Left ventricle myocardium inferior (tissue), 1 donor: ENCODE measurements at regions not wholly inside any gene's neighbourhood (a gene's known extent, or its start where the extent isn't known, plus 50 kb on each side); places are given as distances from the start of the nearest gene placed in this dataset.

Source experiments
- DNase-seq: peaks from one replicate; pipeline ENCODE4 v3.0.0-alpha.2; 2020
- H3K27ac ChIP-seq: fragments of 200-600 bp; replicated peaks from 2 replicates; pipeline ENCODE4 v1.8.0; 2021
- H3K27me3 ChIP-seq: fragments of 200-600 bp; 2 replicates; pipeline ENCODE4 v1.8.0; 2021; ENCODE audit warnings: low read depth
- H3K36me3 ChIP-seq: fragments of 200-600 bp; 2 replicates; pipeline ENCODE4 v1.8.0; 2021
- H3K4me1 ChIP-seq: fragments of 200-600 bp; 2 replicates; pipeline ENCODE4 v1.8.0; 2021
- H3K4me3 ChIP-seq: fragments of 200-600 bp; 2 replicates; pipeline ENCODE4 v1.8.0; 2021; ENCODE audit warnings: mild to moderate bottlenecking, moderate library complexity
- H3K9me3 ChIP-seq: fragments of 200-600 bp; replicated peaks from 2 replicates; pipeline ENCODE4 v1.8.0; 2021
- intact Hi-C: fragments of 100-400 bp; cut with micrococcal nuclease; formaldehyde crosslinking; loops from one replicate; pipeline ENCODE4 v1.11.0; 2022
- TF ChIP-seq, protein P1 (sequence below): fragments of 200-600 bp; IDR thresholded peaks from 2 replicates; pipeline ENCODE4 v1.8.0; 2021; ENCODE audit warnings: antibody characterized with exemption, mild to moderate bottlenecking, borderline replicate concordance
- donor health status: DM: no; HTN: yes; CAD: no; lungs with severe emphysema.

DNA sequence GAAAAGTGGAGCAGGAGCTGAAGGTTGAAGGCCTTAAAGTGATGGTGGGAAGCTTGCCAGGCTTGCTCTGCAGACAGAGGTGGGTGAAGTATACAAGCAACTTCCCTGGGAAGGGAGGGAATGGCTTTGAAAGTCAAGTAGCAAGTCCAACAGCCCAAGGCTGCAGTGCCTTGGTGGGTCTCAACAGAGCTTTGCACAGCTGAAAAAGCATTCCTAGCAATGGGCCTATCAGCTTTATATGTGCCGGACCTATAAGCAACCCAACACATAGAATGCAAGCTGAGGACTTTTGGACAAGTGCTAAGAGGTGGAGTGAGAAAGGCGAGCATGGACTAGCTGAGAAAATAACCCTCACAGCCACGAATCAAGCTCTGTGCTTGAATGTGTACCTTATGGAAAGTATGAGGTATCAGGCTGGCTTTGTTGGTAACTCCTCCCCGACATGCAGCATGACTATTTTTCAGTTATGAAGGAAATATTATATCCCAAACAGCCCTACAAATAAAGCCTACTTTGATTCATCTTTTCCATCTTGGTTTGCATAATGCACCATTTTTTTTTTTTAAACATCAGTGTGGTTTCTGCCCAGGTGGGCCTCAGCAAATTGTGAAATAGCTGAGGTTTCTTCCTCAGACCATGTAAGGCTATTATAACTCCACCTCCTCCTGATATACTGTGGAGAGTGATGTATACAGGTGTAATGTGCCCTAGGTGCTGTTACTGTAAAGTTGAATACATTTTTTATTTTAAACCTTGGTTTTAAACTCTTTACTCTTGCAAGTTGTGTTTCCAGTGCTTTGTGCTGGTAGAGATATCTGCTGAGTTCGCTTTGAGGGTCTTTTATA is 241.4 kb upstream of the CXCR4 start:
- intact Hi-C loops = no loop called here

DNA sequence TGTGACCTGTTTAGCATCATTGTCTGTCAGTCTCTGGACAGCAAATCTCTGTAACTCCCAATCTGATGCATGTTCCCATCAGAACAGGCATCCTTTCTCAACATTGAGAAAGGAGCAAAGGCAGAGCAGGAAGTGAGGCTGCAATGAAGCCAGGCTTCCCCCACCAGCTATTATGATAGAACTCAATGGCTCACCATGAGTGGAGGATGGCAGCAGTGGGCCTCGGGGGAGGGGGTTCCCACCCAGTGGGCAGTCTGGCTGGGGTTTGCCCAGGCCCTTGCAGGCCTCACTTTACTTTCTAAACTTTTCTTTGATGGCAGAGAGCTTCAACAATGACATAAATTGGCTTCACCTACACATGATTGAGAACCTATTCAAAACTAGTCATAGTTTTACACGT is 240.6 kb upstream of the CXCR4 start:
- no peak overlapping the region for H3K4me3 ChIP-seq
- intact Hi-C loops = no loop called here
- H3K9me3 ChIP-seq = no peaks in the 10 kb centered on the region
- TF ChIP-seq, protein P1, sequence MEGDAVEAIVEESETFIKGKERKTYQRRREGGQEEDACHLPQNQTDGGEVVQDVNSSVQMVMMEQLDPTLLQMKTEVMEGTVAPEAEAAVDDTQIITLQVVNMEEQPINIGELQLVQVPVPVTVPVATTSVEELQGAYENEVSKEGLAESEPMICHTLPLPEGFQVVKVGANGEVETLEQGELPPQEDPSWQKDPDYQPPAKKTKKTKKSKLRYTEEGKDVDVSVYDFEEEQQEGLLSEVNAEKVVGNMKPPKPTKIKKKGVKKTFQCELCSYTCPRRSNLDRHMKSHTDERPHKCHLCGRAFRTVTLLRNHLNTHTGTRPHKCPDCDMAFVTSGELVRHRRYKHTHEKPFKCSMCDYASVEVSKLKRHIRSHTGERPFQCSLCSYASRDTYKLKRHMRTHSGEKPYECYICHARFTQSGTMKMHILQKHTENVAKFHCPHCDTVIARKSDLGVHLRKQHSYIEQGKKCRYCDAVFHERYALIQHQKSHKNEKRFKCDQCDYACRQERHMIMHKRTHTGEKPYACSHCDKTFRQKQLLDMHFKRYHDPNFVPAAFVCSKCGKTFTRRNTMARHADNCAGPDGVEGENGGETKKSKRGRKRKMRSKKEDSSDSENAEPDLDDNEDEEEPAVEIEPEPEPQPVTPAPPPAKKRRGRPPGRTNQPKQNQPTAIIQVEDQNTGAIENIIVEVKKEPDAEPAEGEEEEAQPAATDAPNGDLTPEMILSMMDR = no peak
- DNase-seq = no peak
- H3K4me1 ChIP-seq = no peaks in the 10 kb centered on the region
- H3K27me3 ChIP-seq = no peaks in the 10 kb centered on the region
- no peak overlapping the region for H3K27ac ChIP-seq
- no peaks in the 10 kb centered on the region for H3K36me3 ChIP-seq

More for the DNA sequence above, 241.4 kb upstream of the CXCR4 start:
- TF ChIP-seq, protein P1 = no peak
- DNase-seq = no peak
- Histone ChIP-seq H3K9me3 (no peaks in the 10 kb centered on the region), H3K36me3 (no peaks in the 10 kb centered on the region), H3K27me3 (no peaks in the 10 kb centered on the region), H3K4me1 (peaks cover 3% of the 10 kb centered on the region), H3K4me3 (no peak overlapping the region), H3K27ac (no peak overlapping the region)

DNA sequence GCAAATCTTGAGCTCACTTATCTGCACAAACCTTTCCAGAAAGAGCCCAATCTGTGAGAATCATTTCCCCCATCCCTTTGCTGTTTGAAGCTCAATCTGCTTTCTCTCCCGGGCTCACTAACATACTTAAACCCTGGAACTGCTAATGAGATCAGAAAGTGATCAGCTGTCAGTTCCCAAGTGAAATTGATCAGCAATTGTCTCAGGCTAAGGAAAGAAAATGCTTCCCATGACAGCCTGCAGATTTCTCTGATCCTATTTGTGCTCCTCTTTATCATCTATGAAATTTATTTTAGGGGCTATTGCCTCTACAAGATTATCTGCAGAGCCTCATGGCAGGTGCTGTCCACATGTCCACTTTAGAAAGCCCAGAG is 239.0 kb upstream of the CXCR4 start:
- no peaks in the 10 kb centered on the region for H3K9me3 ChIP-seq
- intact Hi-C loops = no loop called here
- no peaks in the 10 kb centered on the region for H3K36me3 ChIP-seq
- no peak overlapping the region for H3K27ac ChIP-seq
- H3K4me1 ChIP-seq = no peaks in the 10 kb centered on the region
- DNase-seq = no peak
- TF ChIP-seq, protein P1 = no peak
- no peaks in the 10 kb centered on the region for H3K27me3 ChIP-seq
- no peak overlapping the region for H3K4me3 ChIP-seq

DNA sequence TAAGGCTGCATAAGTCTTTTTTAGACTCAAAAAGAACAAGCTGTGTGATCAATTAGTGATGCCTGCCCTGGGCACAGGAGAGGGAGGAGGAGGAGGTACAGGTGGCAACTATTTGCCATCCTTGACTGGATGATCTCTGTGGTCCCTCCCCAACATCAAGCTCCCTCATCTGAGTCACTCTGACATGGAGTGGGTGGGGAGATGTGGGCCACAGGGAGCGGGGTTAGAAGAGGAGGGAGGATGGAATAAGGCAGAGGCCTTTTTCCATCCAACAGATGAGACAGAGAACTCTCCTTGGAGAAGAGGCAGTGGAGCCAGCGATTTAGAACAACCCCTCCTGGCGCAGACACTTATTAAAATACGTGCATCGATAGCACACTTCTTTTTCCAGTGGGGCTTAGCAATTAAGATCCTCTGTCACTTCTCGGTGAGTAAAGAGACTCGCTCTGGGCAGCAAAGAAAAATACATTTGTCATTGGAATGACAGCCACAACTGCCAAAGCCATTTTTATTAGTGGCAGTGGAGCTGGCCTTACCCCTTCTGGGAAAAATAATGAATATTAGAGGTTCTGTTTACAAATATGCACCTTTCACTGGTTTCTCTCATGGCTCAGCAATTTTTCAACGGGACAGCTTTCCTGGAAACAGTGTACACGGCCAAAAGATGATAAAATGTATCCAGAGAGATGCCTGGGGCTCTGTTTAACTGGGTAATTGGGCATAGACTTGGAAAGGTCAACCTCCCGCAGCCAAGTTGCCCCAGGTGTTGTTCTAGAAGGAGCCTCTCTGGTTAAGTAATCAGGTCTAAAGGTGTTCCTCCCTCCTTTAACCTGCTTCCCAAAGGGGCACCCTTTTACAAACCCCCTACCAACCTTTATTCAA is 238.4 kb upstream of the CXCR4 start:
- no peak overlapping the region for H3K4me3 ChIP-seq
- TF ChIP-seq, protein P1 = no peak
- H3K36me3 ChIP-seq = no peaks in the 10 kb centered on the region
- intact Hi-C loops = no loop called here
- H3K4me1 ChIP-seq = no peaks in the 10 kb centered on the region
- no peak overlapping the region for H3K27ac ChIP-seq
- DNase-seq = no peak
- no peaks in the 10 kb centered on the region for H3K27me3 ChIP-seq
- no peaks in the 10 kb centered on the region for H3K9me3 ChIP-seq

DNA sequence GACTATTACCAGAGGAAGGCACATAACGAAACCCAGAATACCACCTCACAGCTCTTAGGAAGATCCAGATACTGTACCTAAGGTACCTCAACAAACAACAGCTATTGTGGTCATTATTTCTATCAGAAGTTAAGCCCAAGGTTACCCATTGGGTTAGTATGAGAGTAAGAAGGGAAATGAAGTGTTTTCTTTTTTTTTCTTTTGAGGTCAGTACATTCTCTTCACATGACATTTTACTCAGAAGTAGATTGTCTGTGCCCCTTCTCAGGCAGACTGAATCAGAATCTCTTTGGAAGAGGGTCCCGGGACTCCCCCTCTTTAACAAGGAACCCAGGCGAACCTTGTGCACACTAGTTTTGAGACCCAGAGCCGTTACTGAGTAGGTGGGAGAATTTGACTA is 233.7 kb upstream of the CXCR4 start:
- H3K27me3 ChIP-seq = no peaks in the 10 kb centered on the region
- H3K9me3 ChIP-seq = no peaks in the 10 kb centered on the region
- no peaks in the 10 kb centered on the region for H3K4me1 ChIP-seq
- TF ChIP-seq, protein P1 = no peak
- intact Hi-C loops = no loop called here
- no peak for DNase-seq
- H3K4me3 ChIP-seq = no peak overlapping the region
- no peaks in the 10 kb centered on the region for H3K36me3 ChIP-seq
- no peak overlapping the region for H3K27ac ChIP-seq
